Activated CD8-positive, alpha-beta memory T cell treated with anti-CD3 and anti-CD28 coated beads, Interleukin-2, amount 50 U/mL, for 24 hours (primary cell): ENCODE measurements at regions not wholly inside any gene's neighbourhood (a gene's known extent, or its start where the extent isn't known, plus 50 kb on each side); places are given as distances from the start of the nearest gene placed in this dataset.

Experiments
- DNase-seq: peaks from one replicate; pipeline ENCODE4 v3.0.0-alpha.2; 2020; ENCODE audit errors: extremely low read depth

- DNase-seq = no peak
Measured at GRCh38 chr9:90095682-90096081, 490.9 kb downstream of the GADD45G start.

GRCh38 chr9:90097237-90097636 is 492.4 kb downstream of the GADD45G start:
- DNase-seq = no peak

GRCh38 chr9:90098408-90098807 is 493.6 kb downstream of the GADD45G start:
- DNase-seq = no peak

GRCh38 chr9:90099262-90099963 is 494.6 kb downstream of the GADD45G start:
- no peak for DNase-seq

- no peak for DNase-seq
Measured at GRCh38 chr9:90100014-90100413, 495.2 kb downstream of the GADD45G start.

- DNase-seq = peak; percentile 51
Measured at GRCh38 chr9:90102292-90102901, 497.6 kb downstream of the GADD45G start.

GRCh38 chr9:90103771-90104170 is 499.0 kb downstream of the GADD45G start:
- DNase-seq = no peak

GRCh38 chr9:90105773-90106172 is 501.0 kb downstream of the GADD45G start:
- DNase-seq = no peak

- DNase-seq = no peak
Measured at GRCh38 chr9:90107040-90107725, 502.4 kb downstream of the GADD45G start.

- DNase-seq = no peak
Measured at GRCh38 chr9:90107726-90108655, 503.2 kb downstream of the GADD45G start.

- DNase-seq = no peak
Measured at GRCh38 chr9:90112788-90113187, 508.0 kb downstream of the GADD45G start.

- no peak for DNase-seq
Measured at GRCh38 chr9:90114641-90115425, 510.0 kb downstream of the GADD45G start.

- DNase-seq = no peak
Measured at GRCh38 chr9:90121762-90122161, 517.0 kb downstream of the GADD45G start.

- no peak for DNase-seq
Measured at GRCh38 chr9:90124961-90125360, 517.7 kb downstream of the DIRAS2 start.

GRCh38 chr9:90127923-90128322 is 514.7 kb downstream of the DIRAS2 start:
- DNase-seq = no peak

GRCh38 chr9:90128587-90129190 is 513.9 kb downstream of the DIRAS2 start:
- DNase-seq = no peak

- no peak for DNase-seq
Measured at GRCh38 chr9:90129446-90129845, 513.2 kb downstream of the DIRAS2 start.

GRCh38 chr9:90131568-90131967 is 511.1 kb downstream of the DIRAS2 start:
- no peak for DNase-seq

- no peak for DNase-seq
Measured at GRCh38 chr9:90132866-90133265, 509.8 kb downstream of the DIRAS2 start.

GRCh38 chr9:90137801-90138200 is 504.8 kb downstream of the DIRAS2 start:
- no peak for DNase-seq
